SH-SY5Y (cell line): ENCODE measurements at regions not wholly inside any gene's neighbourhood (a gene's known extent, or its start where the extent isn't known, plus 50 kb on each side); places are given as distances from the start of the nearest gene placed in this dataset.

Source experiments
- GATA2 ChIP-seq: IDR thresholded peaks from 2 replicates; pipeline ENCODE4 v1.6.1; 2011; ENCODE audit warnings: mild to moderate bottlenecking, low read depth, low read length
- GATA3 ChIP-seq: IDR thresholded peaks from 2 replicates; pipeline ENCODE4 v1.6.1; 2011; ENCODE audit warnings: low read depth, mild to moderate bottlenecking, low read length, moderate library complexity

GRCh38 chr20:36824142-36824940 is 50.8 kb upstream of the DSN1 start:
- no peak for TF ChIP-seq GATA3
- no peak for TF ChIP-seq GATA2
